DND-41 (cell line): ENCODE measurements at regions not wholly inside any gene's neighbourhood (a gene's known extent, or its start where the extent isn't known, plus 50 kb on each side); places are given as distances from the start of the nearest gene placed in this dataset.
"Not testable (repeated sequence)": the region's sequence is repeated elsewhere in the genome, so short reads cannot be mapped to it uniquely, and the experiment has no call there.

Source experiments
- ATAC-seq: fragments of 200-7000 bp; cut with Tn5 transposase; 3 replicates; pipeline ENCODE4 v1.9.1; 2021; ENCODE audit warnings: low read depth; ENCODE audit not compliant: insufficient read depth
- DNase-seq: peaks from one replicate; pipeline ENCODE4 v3.0.0-alpha.2; 2020
- H2AFZ ChIP-seq: 2 replicates; pipeline ENCODE4 v1.6.0; 2012; ENCODE audit warnings: low read depth, low read length
- H3K27ac ChIP-seq: 2 replicates; pipeline ENCODE4 v1.5.1; 2012; ENCODE audit warnings: low read length, inconsistent platforms
- H3K27me3 ChIP-seq: fragments of 200-600 bp; sonication (generic); 2 replicates; pipeline ENCODE4 v1.6.0; 2012; ENCODE audit warnings: low read length, mild to moderate bottlenecking, inconsistent platforms; ENCODE audit not compliant: insufficient read depth, poor library complexity
- H3K36me3 ChIP-seq: 2 replicates; pipeline ENCODE4 v1.5.1; 2012; ENCODE audit warnings: low read length, inconsistent platforms; ENCODE audit not compliant: insufficient read depth
- H3K4me1 ChIP-seq: 2 replicates; pipeline ENCODE4 v1.5.1; 2012; ENCODE audit warnings: mild to moderate bottlenecking, low read length; ENCODE audit not compliant: insufficient read depth
- H3K4me2 ChIP-seq: 2 replicates; pipeline ENCODE4 v1.6.0; 2012; ENCODE audit warnings: mild to moderate bottlenecking, moderate library complexity, low read length, inconsistent platforms; ENCODE audit not compliant: insufficient read depth
- H3K4me3 ChIP-seq, 2 experiments: fragments of 200-600 bp in 1 of 2; shearing (Covaris generic) in 1 of 2; 2 replicates each; pipeline ENCODE4 v1.5.1; 2012 to 2016; ENCODE audit warnings: inconsistent platforms in 2 of 2, low read length in 2 of 2, mild to moderate bottlenecking in 2 of 2, low read depth in 1 of 2, moderate library complexity in 1 of 2
- H3K79me2 ChIP-seq: 2 replicates; pipeline ENCODE4 v1.6.0; 2012; ENCODE audit warnings: low read length, inconsistent platforms; ENCODE audit not compliant: insufficient read depth
- H3K9ac ChIP-seq: 2 replicates; pipeline ENCODE4 v1.6.0; 2012; ENCODE audit warnings: low read depth, mild to moderate bottlenecking, inconsistent platforms, low read length, moderate library complexity
- H3K9me3 ChIP-seq: 2 replicates; pipeline ENCODE4 v1.5.1; 2012; ENCODE audit warnings: low read length, moderate library complexity, mild to moderate bottlenecking, inconsistent platforms; ENCODE audit not compliant: insufficient read depth, severe bottlenecking
- H4K20me1 ChIP-seq: 2 replicates; pipeline ENCODE4 v1.6.0; 2012; ENCODE audit warnings: low read length; ENCODE audit not compliant: insufficient read depth
- CTCF ChIP-seq: IDR thresholded peaks from 2 replicates; pipeline ENCODE4 v1.5.1; 2012; ENCODE audit warnings: borderline replicate concordance, low read length, moderate library complexity, mild to moderate bottlenecking; ENCODE audit not compliant: poor library complexity, severe bottlenecking; ENCODE audit errors: extremely low read depth
- EZH2 ChIP-seq: IDR thresholded peaks from 3 replicates; pipeline ENCODE4 v1.6.1; 2012; ENCODE audit warnings: borderline replicate concordance, low read depth, mild to moderate bottlenecking, moderate library complexity, low read length, inconsistent platforms; ENCODE audit not compliant: severe bottlenecking

- no peak overlapping the region for H3K27ac ChIP-seq
- no peak overlapping the region for H3K4me2 ChIP-seq
- H3K9ac ChIP-seq = no peak overlapping the region
- no peak overlapping the region for H2AFZ ChIP-seq
- ATAC-seq = no peak
- H3K9me3 ChIP-seq = no peaks in the 10 kb centered on the region
- no peaks in the 10 kb centered on the region for H3K36me3 ChIP-seq
- H3K4me3 ChIP-seq = no peak overlapping the region
- no peak for TF ChIP-seq EZH2
- TF ChIP-seq CTCF = no peak
- no peaks in the 10 kb centered on the region for H3K79me2 ChIP-seq
- no peak for DNase-seq
- H3K27me3 ChIP-seq = no peaks in the 10 kb centered on the region
- no peaks in the 10 kb centered on the region for H4K20me1 ChIP-seq
- H3K4me1 ChIP-seq = no peaks in the 10 kb centered on the region
These were observed 568.8 kb downstream of the STIM2 start for GRCh38 chr4:27429364-27429871.

- no peaks in the 10 kb centered on the region for H3K79me2 ChIP-seq
- no peaks in the 10 kb centered on the region for H3K9me3 ChIP-seq
- H2AFZ ChIP-seq = no peak overlapping the region
- H3K27me3 ChIP-seq = no peaks in the 10 kb centered on the region
- TF ChIP-seq CTCF = no peak
- TF ChIP-seq EZH2 = no peak
- ATAC-seq (no peak), DNase-seq (no peak)
- H3K4me3 ChIP-seq = no peak overlapping the region
- H3K4me2 ChIP-seq = no peak overlapping the region
- no peaks in the 10 kb centered on the region for H4K20me1 ChIP-seq
- no peak overlapping the region for H3K27ac ChIP-seq
- H3K36me3 ChIP-seq = no peaks in the 10 kb centered on the region
- H3K9ac ChIP-seq = no peak overlapping the region
- H3K4me1 ChIP-seq = no peaks in the 10 kb centered on the region
These were observed 581.5 kb downstream of the STIM2 start for GRCh38 chr4:27442146-27442545.

DNA sequence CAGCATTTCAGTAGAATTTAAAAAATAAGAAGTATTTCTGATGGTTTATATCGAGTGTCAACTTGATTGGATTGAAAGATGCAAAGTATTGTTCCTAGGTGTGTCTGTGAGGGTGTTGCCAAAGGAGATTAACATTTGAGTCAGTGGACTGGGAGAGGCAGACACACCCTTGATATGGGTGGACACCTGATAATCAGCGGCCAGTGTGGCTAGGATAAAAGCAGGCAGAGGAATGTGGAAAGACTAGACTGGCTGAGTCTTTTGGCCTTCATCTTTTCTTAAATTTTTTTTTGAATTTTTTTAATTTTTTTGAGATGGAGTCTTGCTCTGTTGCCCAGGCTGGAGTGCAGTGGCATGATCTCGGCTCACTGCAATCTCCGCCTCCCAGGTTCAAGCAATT, 582.0 kb downstream of the STIM2 start:
- H3K4me1 ChIP-seq, H3K9me3 ChIP-seq, H4K20me1 ChIP-seq, H3K27ac ChIP-seq, H3K36me3 ChIP-seq, H3K4me2 ChIP-seq, H3K9ac ChIP-seq, ATAC-seq, H2AFZ ChIP-seq, H3K27me3 ChIP-seq, H3K79me2 ChIP-seq, H3K4me3 ChIP-seq, DNase-seq: not testable (repeated sequence)

DNA sequence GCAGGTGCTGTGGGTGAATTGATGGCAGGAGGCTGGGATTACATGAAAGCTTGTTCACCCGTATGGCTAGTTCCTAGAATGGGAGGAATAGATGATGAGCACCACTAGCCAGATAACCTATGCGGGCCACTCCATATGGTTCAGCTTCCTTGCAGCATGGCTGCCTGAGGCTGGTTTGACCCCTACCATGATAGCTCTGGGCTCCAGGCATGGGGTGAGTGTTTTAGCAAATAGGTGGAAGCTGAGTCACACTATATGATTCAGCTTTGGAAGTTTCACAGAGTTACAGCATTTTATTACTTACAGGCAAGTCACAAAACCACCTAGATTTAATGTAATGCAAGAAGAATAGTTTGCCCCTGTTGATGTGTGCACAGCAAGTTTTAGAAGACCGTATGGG, 603.2 kb downstream of the STIM2 start:
- no peak for TF ChIP-seq CTCF
- no peak for TF ChIP-seq EZH2
- ATAC-seq (no peak), DNase-seq (no peak)
- no peaks in the 10 kb centered on the region for H3K4me1 ChIP-seq
- H3K79me2 ChIP-seq = no peaks in the 10 kb centered on the region
- no peaks in the 10 kb centered on the region for H3K36me3 ChIP-seq
- H3K27me3 ChIP-seq = no peaks in the 10 kb centered on the region
- H3K9me3 ChIP-seq = no peaks in the 10 kb centered on the region
- no peak overlapping the region for H3K4me3 ChIP-seq
- no peak overlapping the region for H3K9ac ChIP-seq
- H4K20me1 ChIP-seq = no peaks in the 10 kb centered on the region
- H2AFZ ChIP-seq = no peak overlapping the region
- H3K27ac ChIP-seq = no peak overlapping the region
- no peak overlapping the region for H3K4me2 ChIP-seq
